AG08396 (cell line): ENCODE measurements at regions not wholly inside any gene's neighbourhood (a gene's known extent, or its start where the extent isn't known, plus 50 kb on each side); places are given as distances from the start of the nearest gene placed in this dataset.
"Not testable (repeated sequence)": the region's sequence is repeated elsewhere in the genome, so short reads cannot be mapped to it uniquely, and the experiment has no call there.

Experiments
- DNase-seq: peaks from one replicate; pipeline ENCODE4 v3.0.0; 2012; ENCODE audit warnings: low spot score, mixed read lengths

GRCh38 chr4:170272959-170273358 lies 183.2 kb upstream of the AADAT start:
- DNase-seq: no peak

- no peak for DNase-seq
Measured at GRCh38 chr4:170271723-170272122, 182.0 kb upstream of the AADAT start.

- no peak for DNase-seq
Measured at GRCh38 chr4:170270628-170271027, 180.9 kb upstream of the AADAT start.

GRCh38 chr4:170269950-170270349 lies 180.2 kb upstream of the AADAT start:
- no peak for DNase-seq

- peak; percentile 23 for DNase-seq
Measured at GRCh38 chr4:170259631-170260153, 169.9 kb upstream of the AADAT start.

GRCh38 chr4:170256807-170257206 lies 167.1 kb upstream of the AADAT start:
- DNase-seq: no peak

GRCh38 chr4:170248576-170248975 lies 158.8 kb upstream of the AADAT start:
- no peak for DNase-seq

GRCh38 chr4:170248029-170248428 lies 158.3 kb upstream of the AADAT start:
- no peak for DNase-seq

GRCh38 chr4:170247596-170247995 lies 157.8 kb upstream of the AADAT start:
- no peak for DNase-seq

GRCh38 chr4:170243662-170244288 lies 154.0 kb upstream of the AADAT start:
- no peak for DNase-seq

GRCh38 chr4:170242471-170242870 lies 152.7 kb upstream of the AADAT start:
- no peak for DNase-seq

GRCh38 chr4:170234800-170235199 lies 145.0 kb upstream of the AADAT start:
- DNase-seq: no peak

GRCh38 chr4:170231377-170231776 lies 141.6 kb upstream of the AADAT start:
- DNase-seq: no peak

GRCh38 chr4:170230242-170230641 lies 140.5 kb upstream of the AADAT start:
- no peak for DNase-seq

- no peak for DNase-seq
Measured at GRCh38 chr4:170229006-170229405, 139.2 kb upstream of the AADAT start.

GRCh38 chr4:170227928-170228327 lies 138.2 kb upstream of the AADAT start:
- no peak for DNase-seq

GRCh38 chr4:170226288-170226687 lies 136.5 kb upstream of the AADAT start:
- no peak for DNase-seq

- DNase-seq: no peak
Measured at GRCh38 chr4:170214731-170215130, 125.0 kb upstream of the AADAT start.

GRCh38 chr4:170214101-170214500 lies 124.3 kb upstream of the AADAT start:
- no peak for DNase-seq

GRCh38 chr4:170202721-170203120 lies 113.0 kb upstream of the AADAT start:
- DNase-seq: no peak

GRCh38 chr4:170198747-170199146 lies 109.0 kb upstream of the AADAT start:
- DNase-seq: no peak

- DNase-seq: not testable (repeated sequence)
Measured at GRCh38 chr4:170194794-170195193, 105.0 kb upstream of the AADAT start.

GRCh38 chr4:170193496-170193895 lies 103.7 kb upstream of the AADAT start:
- DNase-seq: no peak

- no peak for DNase-seq
Measured at GRCh38 chr4:170190265-170190664, 100.5 kb upstream of the AADAT start.
